ENCODE measurements at regions not wholly inside any gene's neighbourhood (a gene's known extent, or its start where the extent isn't known, plus 50 kb on each side); places are given as distances from the start of the nearest gene placed in this dataset.

DNA sequence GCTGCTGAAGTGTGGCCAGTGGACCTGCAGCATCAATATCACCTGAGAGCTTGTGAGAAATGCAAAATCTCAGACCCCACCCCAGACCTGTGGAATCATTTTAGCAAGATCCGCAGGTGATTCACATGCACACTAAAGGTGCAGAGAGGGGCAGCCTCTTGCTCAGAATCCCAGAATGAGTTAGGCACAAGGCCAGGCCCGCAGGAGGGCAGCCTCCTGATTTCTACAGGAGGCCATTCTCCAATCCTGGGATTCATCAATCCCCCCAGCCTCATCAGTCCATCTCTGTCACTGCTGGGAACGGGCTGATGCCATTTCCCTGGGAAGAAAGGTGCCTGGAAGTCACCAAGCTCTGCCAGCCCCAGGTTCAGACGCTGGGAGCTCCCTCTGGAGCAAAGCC lies 63.0 kb upstream of the GPR26 start:
- no peaks in the 10 kb centered on the region for H3K27me3 ChIP-seq (ENCODE audit: control insufficient read depth, insufficient read depth, low read length)
- H3K4me3 ChIP-seq (ENCODE audit: low read depth, low read length) = no peak overlapping the region
- POLR2A ChIA-PET = no interaction called here
- H3K9me3 ChIP-seq (ENCODE audit: control insufficient read depth, insufficient read depth, low read length) = peaks cover 41% of the 10 kb centered on the region
- no peak overlapping the region for H3K27ac ChIP-seq (ENCODE audit: low read depth, low read length)
- TF ChIP-seq, protein P1, sequence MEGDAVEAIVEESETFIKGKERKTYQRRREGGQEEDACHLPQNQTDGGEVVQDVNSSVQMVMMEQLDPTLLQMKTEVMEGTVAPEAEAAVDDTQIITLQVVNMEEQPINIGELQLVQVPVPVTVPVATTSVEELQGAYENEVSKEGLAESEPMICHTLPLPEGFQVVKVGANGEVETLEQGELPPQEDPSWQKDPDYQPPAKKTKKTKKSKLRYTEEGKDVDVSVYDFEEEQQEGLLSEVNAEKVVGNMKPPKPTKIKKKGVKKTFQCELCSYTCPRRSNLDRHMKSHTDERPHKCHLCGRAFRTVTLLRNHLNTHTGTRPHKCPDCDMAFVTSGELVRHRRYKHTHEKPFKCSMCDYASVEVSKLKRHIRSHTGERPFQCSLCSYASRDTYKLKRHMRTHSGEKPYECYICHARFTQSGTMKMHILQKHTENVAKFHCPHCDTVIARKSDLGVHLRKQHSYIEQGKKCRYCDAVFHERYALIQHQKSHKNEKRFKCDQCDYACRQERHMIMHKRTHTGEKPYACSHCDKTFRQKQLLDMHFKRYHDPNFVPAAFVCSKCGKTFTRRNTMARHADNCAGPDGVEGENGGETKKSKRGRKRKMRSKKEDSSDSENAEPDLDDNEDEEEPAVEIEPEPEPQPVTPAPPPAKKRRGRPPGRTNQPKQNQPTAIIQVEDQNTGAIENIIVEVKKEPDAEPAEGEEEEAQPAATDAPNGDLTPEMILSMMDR (IDR thresholded peaks at IDR 0.05; ENCODE audit: low read depth, low read length) = no peak
- no peak for DNase-seq (ENCODE audit: low read depth, low spot score)
- CTCF ChIA-PET = no interaction called here

DNA sequence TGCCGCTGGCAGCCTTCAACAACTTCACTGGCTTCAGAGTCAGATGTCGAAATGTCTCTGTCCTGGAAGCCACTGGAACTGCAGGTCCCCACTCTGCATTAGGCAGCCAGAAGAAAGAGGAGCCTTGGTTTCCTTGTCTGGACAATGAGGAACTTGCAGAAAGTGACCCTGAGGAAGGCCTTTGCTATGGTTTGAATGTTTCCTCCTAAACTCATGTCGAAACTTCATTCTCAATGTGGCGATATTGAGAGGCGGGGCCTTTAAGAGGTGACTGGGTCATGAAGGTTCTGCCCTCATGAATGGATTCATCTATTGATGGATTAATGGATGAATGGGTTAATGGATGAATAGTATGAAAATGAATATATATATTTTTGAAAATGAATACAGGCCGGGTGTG lies 61.6 kb upstream of the GPR26 start:
- Histone ChIP-seq H3K9me3 (ENCODE audit: control insufficient read depth, insufficient read depth, low read length) (peaks cover 35% of the 10 kb centered on the region), H3K27ac (ENCODE audit: low read depth, low read length) (no peak overlapping the region), H3K4me3 (ENCODE audit: low read depth, low read length) (no peak overlapping the region), H3K27me3 (ENCODE audit: control insufficient read depth, insufficient read depth, low read length) (no peaks in the 10 kb centered on the region)
- ChIA-PET CTCF (no interaction called here), POLR2A (no interaction called here)
- no peak for DNase-seq (ENCODE audit: low read depth, low spot score)
- TF ChIP-seq, protein P1 (IDR thresholded peaks at IDR 0.05; ENCODE audit: low read depth, low read length) = no peak

DNA sequence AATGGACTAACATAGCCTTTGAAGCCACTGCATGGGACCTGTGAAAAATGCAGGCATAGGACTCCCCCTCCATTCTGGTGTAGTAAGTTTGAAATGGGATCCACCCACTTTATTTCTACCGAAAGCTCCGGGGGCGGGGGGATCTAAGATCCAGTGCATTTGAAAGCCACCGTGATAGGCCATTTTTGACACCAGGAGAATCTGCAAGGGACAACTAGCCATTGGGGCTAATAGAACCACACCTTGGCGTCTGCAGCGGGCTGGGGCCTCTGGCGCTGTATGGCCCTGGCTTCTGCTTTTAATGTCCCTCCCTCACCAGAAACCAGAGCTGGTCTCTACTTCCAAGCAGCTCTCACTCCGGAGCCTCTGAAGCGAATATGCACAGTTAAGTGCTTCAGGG lies 60.1 kb upstream of the GPR26 start:
- POLR2A ChIA-PET = no interaction called here
- H3K27ac ChIP-seq (ENCODE audit: low read depth, low read length) = no peak overlapping the region
- H3K27me3 ChIP-seq (ENCODE audit: control insufficient read depth, insufficient read depth, low read length) = no peaks in the 10 kb centered on the region
- CTCF ChIA-PET = no interaction called here
- TF ChIP-seq, protein P1 (IDR thresholded peaks at IDR 0.05; ENCODE audit: low read depth, low read length) = no peak
- H3K4me3 ChIP-seq (ENCODE audit: low read depth, low read length) = no peak overlapping the region
- no peak for DNase-seq (ENCODE audit: low read depth, low spot score)
- H3K9me3 ChIP-seq (ENCODE audit: control insufficient read depth, insufficient read depth, low read length) = peaks cover 40% of the 10 kb centered on the region

DNA sequence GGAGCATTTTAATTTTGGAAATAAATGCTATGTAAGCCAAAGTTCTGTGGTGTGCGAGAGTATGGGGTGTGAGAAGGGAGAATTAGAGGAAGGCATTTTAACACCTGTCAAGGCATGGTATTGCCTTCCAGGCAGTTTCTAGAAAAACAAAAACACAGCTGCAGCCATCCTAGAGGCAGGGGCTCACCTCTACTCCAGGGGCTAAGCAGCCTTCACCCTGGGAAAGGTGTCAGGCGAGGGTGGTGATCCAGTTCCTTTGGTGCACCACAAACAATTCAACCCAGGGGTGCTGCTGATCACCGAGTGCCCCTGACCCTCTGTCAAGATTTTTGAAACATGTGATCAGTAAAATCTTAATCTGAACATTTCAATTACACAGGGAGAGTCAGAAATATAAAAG lies 59.2 kb upstream of the GPR26 start:
- Histone ChIP-seq H3K9me3 (ENCODE audit: control insufficient read depth, insufficient read depth, low read length) (peaks cover 47% of the 10 kb centered on the region), H3K4me3 (ENCODE audit: low read depth, low read length) (no peak overlapping the region), H3K27ac (ENCODE audit: low read depth, low read length) (no peak overlapping the region), H3K27me3 (ENCODE audit: control insufficient read depth, insufficient read depth, low read length) (no peaks in the 10 kb centered on the region)
- CTCF ChIA-PET = no interaction called here
- DNase-seq (ENCODE audit: low read depth, low spot score) = no peak
- POLR2A ChIA-PET = no interaction called here
- TF ChIP-seq, protein P1 (IDR thresholded peaks at IDR 0.05; ENCODE audit: low read depth, low read length) = no peak

DNA sequence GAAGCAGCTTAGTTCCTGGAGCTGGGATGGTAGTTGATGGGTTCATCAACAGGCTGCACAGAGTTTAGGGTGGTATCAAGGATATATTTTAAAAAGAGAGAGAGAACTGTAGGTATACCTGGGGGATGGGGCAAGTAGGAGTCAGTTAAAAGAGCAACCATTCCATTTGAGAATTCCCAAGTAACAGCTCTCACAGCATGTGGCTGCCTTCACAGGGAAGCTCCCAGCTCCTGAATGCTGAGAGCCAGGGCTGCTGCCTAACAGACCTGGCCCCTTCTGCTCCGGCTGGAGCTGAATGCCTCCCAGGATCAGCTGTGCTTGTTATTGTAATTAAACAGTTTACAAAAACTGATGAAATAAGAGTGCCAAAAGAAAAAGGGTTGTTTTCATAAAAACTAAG lies 58.8 kb upstream of the GPR26 start:
- H3K9me3 ChIP-seq (ENCODE audit: control insufficient read depth, insufficient read depth, low read length) = peaks cover 49% of the 10 kb centered on the region
- no peak for DNase-seq (ENCODE audit: low read depth, low spot score)
- TF ChIP-seq, protein P1 (IDR thresholded peaks at IDR 0.05; ENCODE audit: low read depth, low read length) = no peak
- H3K27me3 ChIP-seq (ENCODE audit: control insufficient read depth, insufficient read depth, low read length) = no peaks in the 10 kb centered on the region
- CTCF ChIA-PET = no interaction called here
- no peak overlapping the region for H3K27ac ChIP-seq (ENCODE audit: low read depth, low read length)
- POLR2A ChIA-PET = no interaction called here
- no peak overlapping the region for H3K4me3 ChIP-seq (ENCODE audit: low read depth, low read length)

Data from AG04450 (cell line).